H9 (cell line): ENCODE measurements at regions not wholly inside any gene's neighbourhood (a gene's known extent, or its start where the extent isn't known, plus 50 kb on each side); places are given as distances from the start of the nearest gene placed in this dataset.

ENCODE experiments used
- DNase-seq: peaks from one replicate; pipeline ENCODE4 v3.0.0-alpha.2; 2017
- H2AFZ ChIP-seq: one replicate; pipeline ENCODE4 v1.6.1; 2013; ENCODE audit warnings: mild to moderate bottlenecking, low read length, control low read depth, moderate library complexity
- H2AK5ac ChIP-seq: 2 replicates; pipeline ENCODE4 v1.6.1; 2013; ENCODE audit warnings: low read length, control low read depth, mixed read lengths; ENCODE audit not compliant: insufficient read length
- H2BK120ac ChIP-seq: one replicate; pipeline ENCODE4 v1.6.1; 2013; ENCODE audit warnings: low read depth, mild to moderate bottlenecking, low read length, control low read depth, inconsistent platforms; ENCODE audit not compliant: poor library complexity, severe bottlenecking
- H2BK12ac ChIP-seq: 2 replicates; pipeline ENCODE4 v1.6.1; 2013; ENCODE audit warnings: low read length, control low read depth, mixed read lengths, low read depth; ENCODE audit not compliant: insufficient read length
- H2BK15ac ChIP-seq: 2 replicates; pipeline ENCODE4 v1.6.1; 2013; ENCODE audit warnings: low read depth, low read length, control low read depth
- H2BK20ac ChIP-seq: one replicate; pipeline ENCODE4 v1.6.1; 2013; ENCODE audit warnings: low read depth, mild to moderate bottlenecking, low read length, control low read depth, inconsistent platforms; ENCODE audit not compliant: poor library complexity, severe bottlenecking
- H2BK5ac ChIP-seq: 2 replicates; pipeline ENCODE4 v1.6.1; 2013; ENCODE audit warnings: low read length, control low read depth, mixed read lengths; ENCODE audit not compliant: insufficient read length
- H3K14ac ChIP-seq: 2 replicates; pipeline ENCODE4 v1.6.1; 2013; ENCODE audit warnings: low read length, control low read depth; ENCODE audit not compliant: insufficient read depth
- H3K18ac ChIP-seq: 2 replicates; pipeline ENCODE4 v1.6.1; 2013; ENCODE audit warnings: low read depth, mild to moderate bottlenecking, mixed read lengths, low read length, control low read depth; ENCODE audit not compliant: insufficient read length
- H3K23ac ChIP-seq: 2 replicates; pipeline ENCODE4 v1.6.1; 2013; ENCODE audit warnings: low read length, control low read depth, mixed read lengths, low read depth; ENCODE audit not compliant: insufficient read length
- H3K23me2 ChIP-seq: 2 replicates; pipeline ENCODE4 v1.6.1; 2013; ENCODE audit warnings: low read depth, mild to moderate bottlenecking, mixed read lengths, low read length, control low read depth; ENCODE audit not compliant: insufficient read length, poor library complexity, severe bottlenecking
- H3K27ac ChIP-seq: 2 replicates; pipeline ENCODE4 v1.5.1; 2013; ENCODE audit warnings: low read length, control low read depth, mixed read lengths, low read depth; ENCODE audit not compliant: insufficient read length
- H3K27me3 ChIP-seq: 2 replicates; pipeline ENCODE4 v1.6.1; 2013; ENCODE audit warnings: low read length, control low read depth, inconsistent platforms; ENCODE audit not compliant: insufficient read depth
- H3K4ac ChIP-seq: 2 replicates; pipeline ENCODE4 v1.6.1; 2013; ENCODE audit warnings: low read depth, mild to moderate bottlenecking, control low read depth, inconsistent platforms, low read length, moderate library complexity
- H3K4me1 ChIP-seq: 2 replicates; pipeline ENCODE4 v1.6.1; 2013; ENCODE audit warnings: low read length, control low read depth, inconsistent platforms; ENCODE audit not compliant: insufficient read depth
- H3K4me2 ChIP-seq: 2 replicates; pipeline ENCODE4 v1.6.1; 2013; ENCODE audit warnings: low read length, control low read depth, mixed read lengths; ENCODE audit not compliant: insufficient read length, insufficient read depth
- H3K56ac ChIP-seq: 2 replicates; pipeline ENCODE4 v1.6.1; 2013; ENCODE audit warnings: low read depth, mild to moderate bottlenecking, mixed read lengths, low read length, control low read depth; ENCODE audit not compliant: insufficient read length
- H3K79me1 ChIP-seq: 2 replicates; pipeline ENCODE4 v1.6.1; 2013; ENCODE audit warnings: low read depth, mild to moderate bottlenecking, moderate library complexity, low read length, control low read depth, inconsistent platforms; ENCODE audit not compliant: insufficient read depth, poor library complexity, severe bottlenecking
- H3K79me2 ChIP-seq: 2 replicates; pipeline ENCODE4 v1.6.1; 2013; ENCODE audit warnings: low read length, control low read depth, inconsistent platforms; ENCODE audit not compliant: insufficient read depth
- H3K9ac ChIP-seq: 2 replicates; pipeline ENCODE4 v1.6.1; 2013; ENCODE audit warnings: low read length, control low read depth, mixed read lengths; ENCODE audit not compliant: insufficient read length; ENCODE audit errors: extremely low read depth
- H3K9me3 ChIP-seq: one replicate; pipeline ENCODE4 v1.6.1; 2013; ENCODE audit warnings: low read depth, low read length, inconsistent platforms; ENCODE audit not compliant: control insufficient read depth
- H3T11ph ChIP-seq: one replicate; pipeline ENCODE4 v1.6.1; 2013; ENCODE audit warnings: mild to moderate bottlenecking, low read length, control low read depth, inconsistent platforms
- H4K20me1 ChIP-seq: one replicate; pipeline ENCODE4 v1.6.1; 2013; ENCODE audit not compliant: control insufficient read depth, insufficient read length, insufficient read depth
- H4K5ac ChIP-seq: 2 replicates; pipeline ENCODE4 v1.6.1; 2013; ENCODE audit warnings: low read depth, mild to moderate bottlenecking, mixed read lengths, low read length, control low read depth; ENCODE audit not compliant: insufficient read length
- H4K8ac ChIP-seq: replicated peaks from 2 replicates; pipeline ENCODE4 v1.6.1; 2013; ENCODE audit warnings: low read length, control low read depth, mixed read lengths, low read depth; ENCODE audit not compliant: insufficient read length
- H4K91ac ChIP-seq: 2 replicates; pipeline ENCODE4 v1.6.1; 2013; ENCODE audit warnings: low read depth, mild to moderate bottlenecking, moderate library complexity, mixed read lengths, low read length, control low read depth; ENCODE audit not compliant: insufficient read length
- H3K27ac Mint-ChIP-seq, 3 experiments: 2 replicates in 2 of 3; 3 replicates in 1 of 3; pipeline ENCODE4 v1.8.0; 2020 to 2021; ENCODE audit warnings: mixed read lengths in 3 of 3, mild to moderate bottlenecking in 1 of 3, moderate library complexity in 1 of 3
- H3K27me3 Mint-ChIP-seq: 2 replicates; pipeline ENCODE4 v1.8.0; 2021; ENCODE audit warnings: low read depth, mild to moderate bottlenecking, moderate library complexity, mixed read lengths
- H3K36me3 Mint-ChIP-seq, 3 experiments: 2 replicates in 2 of 3; 3 replicates in 1 of 3; pipeline ENCODE4 v1.8.0; 2020 to 2021; ENCODE audit warnings: low read depth in 3 of 3, mixed read lengths in 3 of 3; ENCODE audit not compliant: insufficient read depth in 1 of 3
- H3K4me1 Mint-ChIP-seq, 2 experiments: 2 replicates each; pipeline ENCODE4 v1.8.0; 2020; ENCODE audit warnings: mixed read lengths in 2 of 2
- H3K4me3 Mint-ChIP-seq, 2 experiments: 2 replicates in 1 of 2; 3 replicates in 1 of 2; pipeline ENCODE4 v1.8.0; 2020 to 2021; ENCODE audit warnings: mild to moderate bottlenecking in 2 of 2, mixed read lengths in 2 of 2, moderate library complexity in 1 of 2
- H3K9me3 Mint-ChIP-seq, 2 experiments: 2 replicates in 1 of 2; 3 replicates in 1 of 2; pipeline ENCODE4 v1.8.0; 2020; ENCODE audit warnings: mild to moderate bottlenecking in 2 of 2, mixed read lengths in 2 of 2, moderate library complexity in 1 of 2
- CTCF ChIP-seq: fragments of 200-600 bp; sonication (generic); conservative IDR thresholded peaks from 3 replicates; pipeline ENCODE4 v1.8.0; 2021; ENCODE audit warnings: antibody characterized with exemption, mild to moderate bottlenecking
- WGBS: extraction: QIAGEN DNeasy Blood & Tissue Kit; methylation state at CpG from one replicate; pipeline ENCODE4 v1.1.7; 2013; ENCODE audit warnings: missing lambda C conversion rate, low lambda C conversion rate, mixed read lengths; ENCODE audit not compliant: insufficient read length; ENCODE audit errors: extremely low coverage; 5-methylcytosine and 5-hydroxymethylcytosine counted together

- Mint-ChIP-seq H3K4me3 (no peak overlapping the region), H3K4me1 (peaks cover 8 to 11% of the 10 kb centered on the region in 2 experiments), H3K9me3 (no peaks in the 10 kb centered on the region), H3K27me3 (no peaks in the 10 kb centered on the region), H3K36me3 (no peaks in the 10 kb centered on the region), H3K27ac (no peak overlapping the region)
- peaks cover 3% of the 10 kb centered on the region; the same call in 1 of the 2 replicates for H3K4me1 ChIP-seq
- H3K9ac ChIP-seq, result no peak overlapping the region
- H3K27me3 ChIP-seq, result no peaks in the 10 kb centered on the region
- no peak overlapping the region for H3K4ac ChIP-seq
- no peak overlapping the region for H3K14ac ChIP-seq
- H2BK120ac ChIP-seq, result no peak overlapping the region
- DNase-seq, result no peak
- WGBS, result no CpG with 5 or more reads among the region's 4 CpGs
- no peak overlapping the region for H2AK5ac ChIP-seq
- no peaks in the 10 kb centered on the region for H4K20me1 ChIP-seq
- no peaks in the 10 kb centered on the region for H3K9me3 ChIP-seq
- H4K5ac ChIP-seq, result no peak overlapping the region
- H2BK12ac ChIP-seq, result no peak overlapping the region
- H3K27ac ChIP-seq, result no peak overlapping the region
- no peak overlapping the region for H3K4me2 ChIP-seq
- H4K8ac ChIP-seq, result no peak overlapping the region
- no peak overlapping the region for H2AFZ ChIP-seq
- no peak overlapping the region for H2BK20ac ChIP-seq
- no peak overlapping the region for H4K91ac ChIP-seq
- H3K79me1 ChIP-seq, result no peaks in the 10 kb centered on the region
- H2BK5ac ChIP-seq, result no peak overlapping the region
- H3T11ph ChIP-seq, result no peak overlapping the region
- no peaks in the 10 kb centered on the region; the same call in 1 of the 2 replicates for H3K79me2 ChIP-seq
- H3K18ac ChIP-seq, result no peak overlapping the region
- no peak overlapping the region for H3K56ac ChIP-seq
- H3K23me2 ChIP-seq, result no peaks in the 10 kb centered on the region
- TF ChIP-seq CTCF, result no peak
- H3K23ac ChIP-seq, result no peak overlapping the region
- H2BK15ac ChIP-seq, result no peak overlapping the region
These were observed 202.4 kb downstream of the CHIC2 start for GRCh38 chr4:53861856-53862610.
